Tibial nerve (tissue), 4 donors: ENCODE measurements at regions not wholly inside any gene's neighbourhood (a gene's known extent, or its start where the extent isn't known, plus 50 kb on each side); places are given as distances from the start of the nearest gene placed in this dataset.

ENCODE experiments used
- DNase-seq, 2 donors: peaks; one replicate each; pipeline ENCODE4 v3.0.0-alpha.2; 2019; ENCODE audit warnings: low spot score in 2 of 2
- H3K27ac ChIP-seq, 4 donors: fragments of 200-600 bp; sonication (generic) in 3 of 4; one replicate each; pipeline ENCODE4 v1.5.1; 2017 to 2019; ENCODE audit warnings: mild to moderate bottlenecking in 1 of 4
- H3K27me3 ChIP-seq, 2 donors: fragments of 200-600 bp; sonication (generic) in 1 of 2; one replicate each; pipeline versions ENCODE4 v1.5.1 to v1.6.0; 2017 to 2019
- H3K36me3 ChIP-seq, 3 donors: fragments of 200-600 bp; sonication (generic); one replicate each; pipeline ENCODE4 v1.5.1; 2018 to 2019
- H3K4me1 ChIP-seq, 4 donors: fragments of 200-600 bp; sonication (generic) in 3 of 4; one replicate each; pipeline ENCODE4 v1.5.1; 2017 to 2019
- H3K4me3 ChIP-seq, 4 donors: fragments of 200-600 bp; sonication (generic) in 3 of 4; one replicate each; pipeline ENCODE4 v1.5.1; 2017 to 2019; ENCODE audit warnings: mild to moderate bottlenecking in 1 of 4, moderate library complexity in 1 of 4
- H3K9me3 ChIP-seq, 4 donors: fragments of 200-600 bp; sonication (generic) in 3 of 4; one replicate each; pipeline ENCODE4 v1.5.1; 2017 to 2019
- EP300 ChIP-seq, 2 donors: sonication (generic); formaldehyde crosslinking; IDR thresholded peaks; one replicate each; pipeline ENCODE4 v1.6.1; 2017; ENCODE audit warnings: antibody characterized with exemption in 2 of 2, mild to moderate bottlenecking in 1 of 2
- POLR2A ChIP-seq, 2 donors: fragments of 450-650 bp; IDR thresholded peaks; one replicate each; pipeline ENCODE4 v1.6.1; 2017; ENCODE audit warnings: antibody characterized with exemption in 2 of 2, mild to moderate bottlenecking in 2 of 2, moderate library complexity in 2 of 2
- WGBS, 2 donors: methylation state at CpG; one replicate each; pipeline ENCODE4 v1.1.5; 2018; 5-methylcytosine and 5-hydroxymethylcytosine counted together
- TF ChIP-seq, protein P1 (sequence below), 5 experiments: fragments of 200-600 bp in 3 of 5; fragments of 450-650 bp in 2 of 5; sonication (generic) in 3 of 5; IDR thresholded peaks; one replicate each; pipeline ENCODE4 v1.5.1; 2016 to 2019; ENCODE audit warnings: antibody characterized with exemption in 5 of 5, mild to moderate bottlenecking in 3 of 5, moderate library complexity in 2 of 5

DNA sequence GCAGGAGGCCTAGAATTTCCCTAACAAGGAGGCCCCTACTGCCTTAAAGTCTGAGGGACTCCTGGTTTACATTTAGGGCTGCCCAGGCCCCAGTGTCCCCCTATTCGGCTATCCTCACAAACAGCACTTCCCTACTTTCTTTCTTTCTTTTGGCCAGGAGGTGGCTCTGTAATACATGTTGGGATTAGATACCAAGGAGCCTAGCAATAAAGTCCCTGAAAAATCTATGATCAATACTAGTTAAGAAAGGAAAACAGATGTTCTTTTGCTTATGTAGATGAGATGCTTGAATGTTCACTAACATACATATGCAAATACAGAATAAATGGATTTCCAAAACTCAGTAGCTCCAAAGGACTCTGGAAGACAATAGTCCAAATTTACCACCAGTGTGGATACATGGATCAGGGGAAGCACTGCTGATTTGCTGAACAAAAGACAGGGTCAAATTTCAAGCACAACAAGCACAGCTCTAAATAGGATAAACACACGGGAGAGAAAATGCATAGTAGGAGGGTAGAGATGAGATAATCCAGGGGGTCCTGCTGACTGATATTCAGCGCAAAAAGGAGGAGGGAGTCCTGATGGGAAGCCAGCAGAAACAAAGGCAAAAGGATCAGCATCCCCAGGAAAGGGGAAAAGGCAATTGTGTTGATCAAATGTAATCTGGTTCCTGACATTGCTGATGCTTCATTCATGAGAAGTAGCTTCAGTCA, 240.0 kb downstream of the NUF2 start:
- Histone ChIP-seq H3K27ac (no peak overlapping the region), H3K9me3 (no peaks in the 10 kb centered on the region), H3K4me1 (no peaks in the 10 kb centered on the region), H3K4me3 (no peak overlapping the region), H3K27me3 (no peaks in the 10 kb centered on the region), H3K36me3 (no peaks in the 10 kb centered on the region)
- WGBS, 2 donors, result 47 to 48% methylated on average over 3 of the region's 3 CpGs
- DNase-seq, result no peak
- TF ChIP-seq, protein P1, sequence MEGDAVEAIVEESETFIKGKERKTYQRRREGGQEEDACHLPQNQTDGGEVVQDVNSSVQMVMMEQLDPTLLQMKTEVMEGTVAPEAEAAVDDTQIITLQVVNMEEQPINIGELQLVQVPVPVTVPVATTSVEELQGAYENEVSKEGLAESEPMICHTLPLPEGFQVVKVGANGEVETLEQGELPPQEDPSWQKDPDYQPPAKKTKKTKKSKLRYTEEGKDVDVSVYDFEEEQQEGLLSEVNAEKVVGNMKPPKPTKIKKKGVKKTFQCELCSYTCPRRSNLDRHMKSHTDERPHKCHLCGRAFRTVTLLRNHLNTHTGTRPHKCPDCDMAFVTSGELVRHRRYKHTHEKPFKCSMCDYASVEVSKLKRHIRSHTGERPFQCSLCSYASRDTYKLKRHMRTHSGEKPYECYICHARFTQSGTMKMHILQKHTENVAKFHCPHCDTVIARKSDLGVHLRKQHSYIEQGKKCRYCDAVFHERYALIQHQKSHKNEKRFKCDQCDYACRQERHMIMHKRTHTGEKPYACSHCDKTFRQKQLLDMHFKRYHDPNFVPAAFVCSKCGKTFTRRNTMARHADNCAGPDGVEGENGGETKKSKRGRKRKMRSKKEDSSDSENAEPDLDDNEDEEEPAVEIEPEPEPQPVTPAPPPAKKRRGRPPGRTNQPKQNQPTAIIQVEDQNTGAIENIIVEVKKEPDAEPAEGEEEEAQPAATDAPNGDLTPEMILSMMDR (IDR thresholded peaks at IDR 0.05), result no peak
- TF ChIP-seq EP300 (IDR thresholded peaks at IDR 0.05) (no peak), POLR2A (IDR thresholded peaks at IDR 0.05) (no peak)

- TF ChIP-seq, protein P1 (IDR thresholded peaks at IDR 0.05), result no peak
- no peak for TF ChIP-seq POLR2A (IDR thresholded peaks at IDR 0.05)
- TF ChIP-seq EP300 (IDR thresholded peaks at IDR 0.05), result no peak
- no peaks in the 10 kb centered on the region for H3K9me3 ChIP-seq
- H3K4me1 ChIP-seq, result no peaks in the 10 kb centered on the region
- H3K27me3 ChIP-seq, result no peaks in the 10 kb centered on the region
- no peak overlapping the region for H3K4me3 ChIP-seq
- WGBS, 2 donors, result 75 to 89% methylated on average over 2 of the region's 2 CpGs
- H3K36me3 ChIP-seq, result no peaks in the 10 kb centered on the region
- no peak for DNase-seq
- no peak overlapping the region for H3K27ac ChIP-seq
Measured at GRCh38 chr1:163562355-163562754, 240.6 kb downstream of the NUF2 start.

DNA sequence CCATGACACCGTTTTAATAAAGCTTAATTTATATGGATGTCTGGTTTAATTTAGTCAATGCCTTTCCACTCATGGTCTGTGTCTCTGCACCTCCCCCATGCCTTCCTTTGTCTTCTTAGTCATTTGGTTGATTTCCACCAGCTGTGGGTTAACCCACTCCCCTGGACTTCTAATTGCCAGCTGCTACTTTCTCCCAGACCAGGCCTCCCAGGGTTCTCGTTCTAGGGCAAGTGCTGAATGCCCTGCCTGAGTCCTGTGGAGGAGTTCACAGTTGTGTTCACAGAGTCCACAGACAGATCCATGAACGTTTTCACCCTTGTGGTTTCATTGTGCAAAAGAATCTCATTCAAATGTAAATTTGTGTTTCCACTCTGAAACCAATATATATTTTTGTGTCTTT, 243.4 kb downstream of the NUF2 start:
- no peaks in the 10 kb centered on the region for H3K36me3 ChIP-seq
- H3K4me3 ChIP-seq, result no peak overlapping the region
- H3K27ac ChIP-seq, result no peak overlapping the region
- WGBS, 2 donors, result 45 to 46% methylated on average over 3 of the region's 3 CpGs
- no peaks in the 10 kb centered on the region for H3K27me3 ChIP-seq
- DNase-seq, result no peak
- H3K9me3 ChIP-seq, result no peaks in the 10 kb centered on the region
- no peaks in the 10 kb centered on the region for H3K4me1 ChIP-seq
- TF ChIP-seq, protein P1 (IDR thresholded peaks at IDR 0.05), result no peak
- TF ChIP-seq EP300 (IDR thresholded peaks at IDR 0.05), result no peak
- TF ChIP-seq POLR2A (IDR thresholded peaks at IDR 0.05), result no peak

DNA sequence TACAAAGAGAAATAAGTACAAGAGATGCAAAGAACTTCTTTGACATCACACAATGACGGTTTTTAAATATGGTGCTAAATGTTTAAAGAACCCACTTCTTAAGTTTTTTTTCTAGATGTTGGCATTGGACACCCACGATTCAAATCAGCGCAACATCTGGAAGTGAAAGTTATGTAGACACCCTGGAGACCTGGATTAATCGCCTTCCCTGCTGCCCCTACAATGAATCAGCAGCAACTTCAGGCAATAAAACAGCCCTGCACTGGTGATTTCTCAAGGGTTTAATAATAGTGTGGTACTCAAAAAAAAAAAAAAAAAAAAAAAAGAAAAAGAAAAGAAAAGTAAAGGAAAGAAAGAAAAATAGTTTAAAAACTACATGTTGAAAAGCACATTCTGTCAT, 248.3 kb downstream of the NUF2 start:
- H3K4me1 ChIP-seq, result no peaks in the 10 kb centered on the region
- H3K4me3 ChIP-seq, result no peak overlapping the region
- TF ChIP-seq, protein P1 (IDR thresholded peaks at IDR 0.05), result no peak
- no peak for TF ChIP-seq EP300 (IDR thresholded peaks at IDR 0.05)
- TF ChIP-seq POLR2A (IDR thresholded peaks at IDR 0.05), result no peak
- WGBS, 2 donors, result 46 to 53% methylated on average over 4 of the region's 4 CpGs
- H3K9me3 ChIP-seq, result no peaks in the 10 kb centered on the region
- no peak for DNase-seq
- no peaks in the 10 kb centered on the region for H3K36me3 ChIP-seq
- no peaks in the 10 kb centered on the region for H3K27me3 ChIP-seq
- H3K27ac ChIP-seq, result no peak overlapping the region

GRCh38 chr1:163571950-163572349, 250.2 kb downstream of the NUF2 start:
- Histone ChIP-seq H3K4me1 (no peaks in the 10 kb centered on the region), H3K4me3 (no peak overlapping the region), H3K36me3 (no peaks in the 10 kb centered on the region), H3K27ac (no peak overlapping the region), H3K27me3 (no peaks in the 10 kb centered on the region), H3K9me3 (no peaks in the 10 kb centered on the region)
- 90% methylated on average over 4 of the region's 4 CpGs for WGBS, 2 donors
- TF ChIP-seq EP300 (IDR thresholded peaks at IDR 0.05) (no peak), POLR2A (IDR thresholded peaks at IDR 0.05) (no peak)
- TF ChIP-seq, protein P1 (IDR thresholded peaks at IDR 0.05), result no peak
- DNase-seq, result no peak
